AG10803 (cell line): ENCODE measurements at regions not wholly inside any gene's neighbourhood (a gene's known extent, or its start where the extent isn't known, plus 50 kb on each side); places are given as distances from the start of the nearest gene placed in this dataset.

Experiments
- DNase-seq: peaks from one replicate; pipeline ENCODE4 v3.0.0; 2010; ENCODE audit warnings: low read depth
- H3K4me3 ChIP-seq: 2 replicates; pipeline ENCODE4 v1.5.1; 2011; ENCODE audit warnings: mild to moderate bottlenecking, low read length, control low read depth
- TF ChIP-seq, protein P1 (sequence below): conservative IDR thresholded peaks from 2 replicates; pipeline ENCODE4 v1.5.1; 2011; ENCODE audit warnings: mild to moderate bottlenecking, low read length, control low read depth, inconsistent platforms

DNA sequence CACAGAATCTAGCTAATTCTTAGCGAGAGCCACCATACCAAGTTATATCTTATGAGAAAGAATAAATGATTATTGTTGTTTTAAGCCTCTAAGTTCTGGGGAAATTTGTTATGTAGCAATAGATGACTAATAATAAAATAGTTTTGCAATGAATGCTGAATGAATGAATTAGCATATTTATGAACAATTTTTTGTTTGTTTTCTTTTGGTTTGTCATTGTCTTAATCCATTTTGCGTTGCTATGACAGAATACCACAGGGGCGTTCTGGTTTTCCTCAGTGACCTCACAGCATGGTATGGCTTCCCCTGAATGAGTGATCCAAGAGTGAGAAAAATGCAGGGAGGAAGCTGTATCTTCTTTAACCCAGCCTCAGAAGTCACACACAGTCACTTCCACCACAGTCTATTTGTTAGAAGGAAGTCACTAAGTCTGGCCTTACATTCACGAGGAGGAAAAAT lies 53.8 kb upstream of the HPDL start:
- H3K4me3 ChIP-seq: no peak overlapping the region
- TF ChIP-seq, protein P1, sequence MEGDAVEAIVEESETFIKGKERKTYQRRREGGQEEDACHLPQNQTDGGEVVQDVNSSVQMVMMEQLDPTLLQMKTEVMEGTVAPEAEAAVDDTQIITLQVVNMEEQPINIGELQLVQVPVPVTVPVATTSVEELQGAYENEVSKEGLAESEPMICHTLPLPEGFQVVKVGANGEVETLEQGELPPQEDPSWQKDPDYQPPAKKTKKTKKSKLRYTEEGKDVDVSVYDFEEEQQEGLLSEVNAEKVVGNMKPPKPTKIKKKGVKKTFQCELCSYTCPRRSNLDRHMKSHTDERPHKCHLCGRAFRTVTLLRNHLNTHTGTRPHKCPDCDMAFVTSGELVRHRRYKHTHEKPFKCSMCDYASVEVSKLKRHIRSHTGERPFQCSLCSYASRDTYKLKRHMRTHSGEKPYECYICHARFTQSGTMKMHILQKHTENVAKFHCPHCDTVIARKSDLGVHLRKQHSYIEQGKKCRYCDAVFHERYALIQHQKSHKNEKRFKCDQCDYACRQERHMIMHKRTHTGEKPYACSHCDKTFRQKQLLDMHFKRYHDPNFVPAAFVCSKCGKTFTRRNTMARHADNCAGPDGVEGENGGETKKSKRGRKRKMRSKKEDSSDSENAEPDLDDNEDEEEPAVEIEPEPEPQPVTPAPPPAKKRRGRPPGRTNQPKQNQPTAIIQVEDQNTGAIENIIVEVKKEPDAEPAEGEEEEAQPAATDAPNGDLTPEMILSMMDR: no peak
- peak; percentile 51 for DNase-seq

DNA sequence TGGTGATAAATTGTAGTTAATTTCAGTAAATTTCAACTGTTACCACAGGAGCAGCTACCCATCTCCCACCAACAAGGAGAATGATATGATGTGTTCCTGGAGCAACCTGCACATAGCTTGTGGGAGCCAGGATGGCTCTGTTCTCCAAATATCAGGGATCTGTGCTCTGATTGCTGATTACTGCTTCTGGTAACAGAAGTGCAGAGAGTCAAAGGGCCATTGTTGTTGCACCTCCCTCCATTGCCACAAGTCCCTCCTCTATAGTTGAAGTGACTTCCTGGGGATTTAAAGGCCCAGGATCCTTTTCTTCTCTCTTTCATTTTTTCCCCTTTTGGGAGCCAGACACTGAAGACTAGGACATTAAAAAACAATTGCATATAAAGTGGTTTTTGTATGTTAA lies 51.6 kb upstream of the HPDL start:
- TF ChIP-seq, protein P1: no peak
- H3K4me3 ChIP-seq: no peak overlapping the region
- DNase-seq: no peak
